Fibroblast of the aortic adventitia (primary cell): ENCODE measurements at regions not wholly inside any gene's neighbourhood (a gene's known extent, or its start where the extent isn't known, plus 50 kb on each side); places are given as distances from the start of the nearest gene placed in this dataset.

Source experiments
- DNase-seq: peaks from one replicate; pipeline ENCODE4 v3.0.0-alpha.2; 2010; ENCODE audit warnings: low read depth
- H3K4me3 ChIP-seq: 2 replicates; pipeline ENCODE4 v1.5.1; 2011; ENCODE audit warnings: low read depth, mild to moderate bottlenecking, control low read depth, low read length, moderate library complexity
- CTCF ChIP-seq: IDR thresholded peaks from 2 replicates; pipeline ENCODE4 v1.5.1; 2011; ENCODE audit warnings: mild to moderate bottlenecking, low read length, control low read depth, inconsistent platforms; ENCODE audit not compliant: insufficient read depth

- DNase-seq = no peak
- no peak for TF ChIP-seq CTCF
- no peak overlapping the region for H3K4me3 ChIP-seq
Observed at GRCh38 chr10:11678074-11678793, 63.9 kb upstream of the ECHDC3 start.

GRCh38 chr10:11677480-11677879, 64.7 kb upstream of the ECHDC3 start:
- H3K4me3 ChIP-seq = no peak overlapping the region
- no peak for TF ChIP-seq CTCF
- DNase-seq = no peak

GRCh38 chr10:11673346-11674280, 62.2 kb upstream of the USP6NL start:
- no peak for DNase-seq
- no peak overlapping the region for H3K4me3 ChIP-seq
- no peak for TF ChIP-seq CTCF

GRCh38 chr10:11672836-11673235, 61.4 kb upstream of the USP6NL start:
- DNase-seq = no peak
- H3K4me3 ChIP-seq = no peak overlapping the region
- no peak for TF ChIP-seq CTCF

- no peak for TF ChIP-seq CTCF
- no peak overlapping the region for H3K4me3 ChIP-seq
- DNase-seq = no peak
Observed at GRCh38 chr10:11670381-11670780, 58.9 kb upstream of the USP6NL start.

GRCh38 chr10:11668847-11669610, 57.6 kb upstream of the USP6NL start:
- DNase-seq = no peak
- no peak overlapping the region for H3K4me3 ChIP-seq
- TF ChIP-seq CTCF = no peak
